IMR-90 (cell line): ENCODE measurements at regions not wholly inside any gene's neighbourhood (a gene's known extent, or its start where the extent isn't known, plus 50 kb on each side); places are given as distances from the start of the nearest gene placed in this dataset.

Source experiments
- ATAC-seq: fragments of 200-7000 bp; cut with Tn5 transposase; 2 replicates; pipeline ENCODE4 v1.9.1; 2020; ENCODE audit warnings: low read depth, mild to moderate bottlenecking, moderate library complexity
- BruUV-seq: library from RNA; stranded (reverse); fragments of 400-500 nt; replicated peaks from 2 replicates; lab custom pipeline; 2021; lab: Mats Ljungman, UMichigan
- CTCF ChIA-PET: fragments of 300-600 bp; formaldehyde crosslinking; extraction: SDS; loops from one replicate; lab custom pipeline; 2021; ENCODE audit warnings: antibody characterized with exemption; lab: Yijun Ruan, JAX
- POLR2A ChIA-PET: fragments of 300-600 bp; sonication (Branson Sonifier 250); formaldehyde crosslinking; loops from one replicate; lab custom pipeline; 2022; ENCODE audit warnings: antibody characterized with exemption; ENCODE audit not compliant: unreplicated experiment; lab: Charles Lee
- DNase-seq: peaks from one replicate; pipeline ENCODE4 v3.0.0; 2013
- H2AFZ ChIP-seq: replicated peaks from 2 replicates; pipeline ENCODE3; 2013; ENCODE audit warnings: low read length, mild to moderate bottlenecking; ENCODE audit not compliant: poor library complexity
- H2AK5ac ChIP-seq: 2 replicates; pipeline ENCODE4 v1.6.1; 2013; ENCODE audit warnings: low read depth, low read length, inconsistent platforms
- H2AK9ac ChIP-seq: replicated peaks from 2 replicates; pipeline ENCODE3; 2013; ENCODE audit warnings: mild to moderate bottlenecking, low read depth, low read length, moderate library complexity; ENCODE audit not compliant: poor library complexity
- H2BK120ac ChIP-seq: 2 replicates; pipeline ENCODE4 v1.6.1; 2013; ENCODE audit warnings: low read depth, low read length, inconsistent platforms
- H2BK15ac ChIP-seq: 3 replicates; pipeline ENCODE4 v1.6.1; 2013; ENCODE audit warnings: low read depth, low read length, inconsistent platforms
- H2BK20ac ChIP-seq: 2 replicates; pipeline ENCODE4 v1.6.1; 2013; ENCODE audit warnings: low read depth, mild to moderate bottlenecking, inconsistent platforms, low read length, moderate library complexity
- H2BK5ac ChIP-seq: 2 replicates; pipeline ENCODE4 v1.6.1; 2013; ENCODE audit warnings: mild to moderate bottlenecking, low read depth, low read length, inconsistent platforms; ENCODE audit not compliant: poor library complexity, severe bottlenecking
- H3K14ac ChIP-seq: replicated peaks from 2 replicates; pipeline ENCODE4 v1.6.1; 2013; ENCODE audit warnings: low read depth, low read length, inconsistent platforms
- H3K18ac ChIP-seq: 2 replicates; pipeline ENCODE4 v1.6.1; 2013; ENCODE audit warnings: low read depth, low read length, control low read depth
- H3K23ac ChIP-seq: 2 replicates; pipeline ENCODE4 v1.6.1; 2013; ENCODE audit warnings: low read depth, low read length, inconsistent platforms
- H3K27ac ChIP-seq: 2 replicates; pipeline ENCODE4 v1.5.1; 2013; ENCODE audit warnings: mild to moderate bottlenecking, control low read depth, low read length; ENCODE audit not compliant: insufficient read depth
- H3K27me3 ChIP-seq: 2 replicates; pipeline ENCODE4 v1.6.1; 2013; ENCODE audit warnings: low read length; ENCODE audit not compliant: control insufficient read depth, insufficient read depth
- H3K36me3 ChIP-seq: 2 replicates; pipeline ENCODE4 v1.6.1; 2013; ENCODE audit warnings: low read length, mixed read lengths; ENCODE audit not compliant: control insufficient read depth, insufficient read depth
- H3K4ac ChIP-seq: 2 replicates; pipeline ENCODE4 v1.6.1; 2013; ENCODE audit warnings: low read depth, low read length, inconsistent platforms
- H3K4me1 ChIP-seq: 2 replicates; pipeline ENCODE4 v1.6.1; 2013; ENCODE audit warnings: low read length, mixed read lengths; ENCODE audit not compliant: control insufficient read depth, insufficient read depth
- H3K4me2 ChIP-seq: 2 replicates; pipeline ENCODE4 v1.6.1; 2013; ENCODE audit warnings: low read depth, mild to moderate bottlenecking, control low read depth, low read length, moderate library complexity
- H3K4me3 ChIP-seq: 2 replicates; pipeline ENCODE4 v1.5.1; 2013; ENCODE audit warnings: low read depth, mild to moderate bottlenecking, control low read depth, low read length, moderate library complexity; ENCODE audit not compliant: insufficient read depth
- H3K56ac ChIP-seq: 2 replicates; pipeline ENCODE4 v1.6.1; 2013; ENCODE audit warnings: low read length, inconsistent platforms; ENCODE audit not compliant: insufficient read depth; ENCODE audit errors: extremely low read depth
- H3K79me1 ChIP-seq, 2 experiments: 2 replicates each; pipeline ENCODE4 v1.6.1; 2013; ENCODE audit warnings: low read length in 2 of 2, inconsistent platforms in 1 of 2, low read depth in 1 of 2
- H3K9ac ChIP-seq: 2 replicates; pipeline ENCODE4 v1.6.1; 2013; ENCODE audit warnings: low read depth, low read length, control low read depth
- H3K9me1 ChIP-seq: 2 replicates; pipeline ENCODE4 v1.6.1; 2013; ENCODE audit warnings: low read length, inconsistent platforms; ENCODE audit not compliant: insufficient read depth
- H3K9me3 ChIP-seq: 2 replicates; pipeline ENCODE4 v1.6.1; 2013; ENCODE audit warnings: low read length; ENCODE audit not compliant: control insufficient read depth, insufficient read depth
- H4K20me1 ChIP-seq: 2 replicates; pipeline ENCODE4 v1.6.1; 2013; ENCODE audit warnings: low read length, inconsistent platforms; ENCODE audit not compliant: insufficient read depth
- H4K5ac ChIP-seq: 2 replicates; pipeline ENCODE4 v1.6.1; 2013; ENCODE audit warnings: mild to moderate bottlenecking, low read depth, low read length, control low read depth
- H4K8ac ChIP-seq, 2 experiments: 2 replicates each; pipeline ENCODE4 v1.6.1; 2013; ENCODE audit warnings: low read depth in 2 of 2, low read length in 2 of 2, control low read depth in 1 of 2, inconsistent platforms in 1 of 2
- H4K91ac ChIP-seq: 2 replicates; pipeline ENCODE4 v1.6.1; 2013; ENCODE audit warnings: low read depth, low read length, inconsistent platforms; ENCODE audit not compliant: insufficient read depth
- BHLHE40 ChIP-seq: fragments of 150-350 bp; IDR thresholded peaks from 2 replicates; pipeline ENCODE4 v1.6.1; 2016; ENCODE audit warnings: mild to moderate bottlenecking, low read depth, low read length
- CHD1 ChIP-seq: IDR thresholded peaks from 2 replicates; pipeline ENCODE4 v1.6.1; 2012; ENCODE audit warnings: low read depth, low read length, improper control_type of control experiment
- ELK1 ChIP-seq: fragments of 150-350 bp; IDR thresholded peaks from 2 replicates; pipeline ENCODE4 v1.6.1; 2016; ENCODE audit warnings: low read depth, mild to moderate bottlenecking, low read length, moderate library complexity, borderline replicate concordance
- MAFK ChIP-seq: IDR thresholded peaks from 2 replicates; pipeline ENCODE4 v1.6.1; 2012; ENCODE audit warnings: low read depth, low read length, improper control_type of control experiment
- NFE2L2 ChIP-seq: fragments of 150-350 bp; IDR thresholded peaks from 2 replicates; pipeline ENCODE4 v1.6.1; 2016; ENCODE audit warnings: low read depth, mild to moderate bottlenecking, low read length
- RCOR1 ChIP-seq: IDR thresholded peaks from 2 replicates; pipeline ENCODE4 v1.6.1; 2012; ENCODE audit warnings: mild to moderate bottlenecking, low read length, improper control_type of control experiment; ENCODE audit not compliant: insufficient replicate concordance
- SMC3 ChIP-seq: fragments of 150-350 bp; IDR thresholded peaks from 2 replicates; pipeline ENCODE4 v1.6.1; 2016; ENCODE audit warnings: low read depth, mild to moderate bottlenecking, antibody characterized with exemption, low read length, moderate library complexity
- WGBS, 2 experiments: methylation state at CpG; one replicate each; pipeline versions ENCODE4 v1.1.5 to v1.1.7; 2013; ENCODE audit warnings: missing lambda C conversion rate in 2 of 2; ENCODE audit not compliant: insufficient read length in 1 of 2; ENCODE audit errors: extremely low coverage in 2 of 2; 5-methylcytosine and 5-hydroxymethylcytosine counted together
- dilution Hi-C: fragments of 300-500 bp; cut with HindIII; formaldehyde crosslinking; loops from one replicate; pipeline ENCODE4 v1.14.3; 2018; ENCODE audit warnings: low sequenced_read_pairs; ENCODE audit not compliant: unreplicated experiment
- in situ Hi-C: fragments of 300-500 bp; cut with MboI; formaldehyde crosslinking; loops from 3 replicates; pipeline ENCODE4 v1.14.3; 2019; ENCODE audit warnings: low sequenced_read_pairs, inconsistent platforms, mixed read lengths
- intact Hi-C: fragments of 100-400 bp; cut with micrococcal nuclease; formaldehyde crosslinking; loops from 2 replicates; pipeline ENCODE4 v1.10.0; 2022

- H4K20me1 ChIP-seq: no peaks in the 10 kb centered on the region
- H3K18ac ChIP-seq: no peak overlapping the region
- no peak for ATAC-seq
- H3K4me2 ChIP-seq: no peak overlapping the region
- in situ Hi-C loops (no loop called here), intact Hi-C loops (no loop called here), dilution Hi-C loops (no loop called here)
- WGBS, 2 experiments: 40% methylated on average over 1 of the region's 7 CpGs; no CpG with 5 or more reads in 1 of the 2 experiments
- no peak overlapping the region for H2BK5ac ChIP-seq
- H2AK5ac ChIP-seq: no peak overlapping the region
- H3K4me3 ChIP-seq: no peak overlapping the region
- no peak overlapping the region for H3K56ac ChIP-seq
- no peak overlapping the region for H3K4ac ChIP-seq
- no peak for TF ChIP-seq CHD1
- no peak for TF ChIP-seq NFE2L2
- no peak for TF ChIP-seq MAFK
- no peak for TF ChIP-seq RCOR1
- no peak for TF ChIP-seq SMC3
- TF ChIP-seq ELK1: no peak
- TF ChIP-seq BHLHE40: no peak
- H3K36me3 ChIP-seq: no peaks in the 10 kb centered on the region
- ChIA-PET POLR2A (no interaction called here), CTCF (no interaction called here)
- H3K9ac ChIP-seq: no peak overlapping the region
- H3K4me1 ChIP-seq: no peaks in the 10 kb centered on the region
- BruUV-seq: no TSS peak
- DNase-seq: no peak
- H3K23ac ChIP-seq: no peak overlapping the region
- no peaks in the 10 kb centered on the region for H3K79me1 ChIP-seq
- no peak overlapping the region for H3K27ac ChIP-seq
- no peak overlapping the region for H3K14ac ChIP-seq
- H4K5ac ChIP-seq: no peak overlapping the region
- no peak overlapping the region for H2BK20ac ChIP-seq
- H2AK9ac ChIP-seq: no peak overlapping the region
- no peak overlapping the region for H4K8ac ChIP-seq
- no peak overlapping the region for H2AFZ ChIP-seq
- no peak overlapping the region for H2BK15ac ChIP-seq
- H2BK120ac ChIP-seq: no peak overlapping the region
- H3K9me1 ChIP-seq: no peaks in the 10 kb centered on the region
- H3K27me3 ChIP-seq: peaks cover 8% of the 10 kb centered on the region; the same call in 1 of the 2 replicates
- no peak overlapping the region for H4K91ac ChIP-seq
- H3K9me3 ChIP-seq: no peaks in the 10 kb centered on the region
Observed at GRCh38 chr20:48403167-48403761, 424.5 kb downstream of the PREX1 start.
